Stimulated activated CD4-positive, alpha-beta T cell treated with anti-CD3 and anti-CD28 coated beads, TNF-alpha, amount 100 ng/mL, for 1 hour (primary cell): ENCODE measurements at regions not wholly inside any gene's neighbourhood (a gene's known extent, or its start where the extent isn't known, plus 50 kb on each side); places are given as distances from the start of the nearest gene placed in this dataset.

ENCODE experiments used
- DNase-seq, 3 donors: peaks; one replicate each; pipeline ENCODE4 v3.0.0-alpha.2; 2020; ENCODE audit warnings: low read depth in 3 of 3, low spot score in 1 of 3

GRCh38 chr5:124922255-124922975 is 176.0 kb upstream of the ZNF608 start:
- DNase-seq: no peak

GRCh38 chr5:124923131-124923530 is 176.7 kb upstream of the ZNF608 start:
- no peak for DNase-seq

- no peak for DNase-seq
Observed at GRCh38 chr5:124924729-124925128, 178.3 kb upstream of the ZNF608 start.

- no peak for DNase-seq
Observed at GRCh38 chr5:124927735-124928134, 181.3 kb upstream of the ZNF608 start.

- DNase-seq: no peak
Observed at GRCh38 chr5:124929000-124929399, 182.6 kb upstream of the ZNF608 start.

GRCh38 chr5:124932791-124933600 is 186.6 kb upstream of the ZNF608 start:
- DNase-seq: no peak

- DNase-seq: no peak
Observed at GRCh38 chr5:124935065-124935464, 188.6 kb upstream of the ZNF608 start.

GRCh38 chr5:124936626-124936933 is 190.1 kb upstream of the ZNF608 start:
- no peak for DNase-seq

GRCh38 chr5:124941051-124942049 is 194.9 kb upstream of the ZNF608 start:
- DNase-seq: no peak

GRCh38 chr5:124948062-124948753 is 201.8 kb upstream of the ZNF608 start:
- no peak for DNase-seq

GRCh38 chr5:124948754-124949275 is 202.4 kb upstream of the ZNF608 start:
- DNase-seq: no peak

- no peak for DNase-seq
Observed at GRCh38 chr5:124949862-124950261, 203.4 kb upstream of the ZNF608 start.

- DNase-seq: no peak
Observed at GRCh38 chr5:124951105-124951504, 204.7 kb upstream of the ZNF608 start.

GRCh38 chr5:124951661-124952060 is 205.2 kb upstream of the ZNF608 start:
- DNase-seq: no peak

- no peak for DNase-seq
Observed at GRCh38 chr5:124952079-124952478, 205.6 kb upstream of the ZNF608 start.

GRCh38 chr5:124952566-124952965 is 206.1 kb upstream of the ZNF608 start:
- no peak for DNase-seq

GRCh38 chr5:124954784-124955183 is 208.3 kb upstream of the ZNF608 start:
- DNase-seq: no peak

- no peak for DNase-seq
Observed at GRCh38 chr5:124956471-124957029, 210.1 kb upstream of the ZNF608 start.

- no peak for DNase-seq
Observed at GRCh38 chr5:124957063-124957462, 210.6 kb upstream of the ZNF608 start.

GRCh38 chr5:124960266-124960665 is 213.8 kb upstream of the ZNF608 start:
- DNase-seq: no peak
